GM18511 (cell line): ENCODE measurements at regions not wholly inside any gene's neighbourhood (a gene's known extent, or its start where the extent isn't known, plus 50 kb on each side); places are given as distances from the start of the nearest gene placed in this dataset.
A peak's percentile ranks its signal among the peaks of the same experiment; 100 is the strongest.

Experiments
- ATAC-seq: cut with Tn5 transposase; IDR thresholded peaks from one replicate; pipeline ENCODE4 v1.9.1; 2021; ENCODE audit warnings: mild to moderate bottlenecking, moderate library complexity; ENCODE audit not compliant: unreplicated experiment

- no peak for ATAC-seq
These were observed 50.7 kb upstream of the GPR157 start for GRCh38 chr1:9179463-9180110.

- ATAC-seq, result no peak
These were observed 51.4 kb upstream of the GPR157 start for GRCh38 chr1:9180111-9180819.

- peak; percentile 56 for ATAC-seq
These were observed 52.4 kb upstream of the GPR157 start for GRCh38 chr1:9181176-9181906.

- peak; percentile 56 for ATAC-seq
These were observed 52.4 kb upstream of the H6PD start for GRCh38 chr1:9181990-9182783.

DNA sequence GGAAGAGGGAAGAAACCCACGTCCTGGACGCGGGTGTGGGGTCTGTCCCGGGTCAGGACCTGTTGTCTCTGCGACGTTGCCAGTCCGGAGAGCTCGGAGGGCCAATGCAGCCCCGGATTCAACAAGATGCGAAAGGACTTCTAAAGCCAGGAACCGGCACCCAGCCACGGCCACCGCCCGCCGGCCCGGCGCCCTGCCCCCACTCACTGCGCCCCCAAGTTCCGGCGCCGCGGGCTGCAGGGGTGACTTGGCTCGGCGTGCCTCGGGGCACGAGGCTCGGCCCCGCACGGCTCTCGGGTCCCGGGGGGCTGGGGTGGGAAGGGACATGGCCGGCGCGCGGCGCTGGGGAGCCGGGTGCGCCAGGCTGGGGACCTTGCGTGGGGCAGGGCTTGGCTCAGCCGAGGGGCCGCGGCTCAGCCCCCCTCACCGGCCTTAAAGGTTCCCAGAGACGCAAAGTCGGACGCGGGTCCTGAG lies 51.8 kb upstream of the H6PD start:
- ATAC-seq, result no peak

GRCh38 chr1:9183441-9183840 lies 51.1 kb upstream of the H6PD start:
- no peak for ATAC-seq

- no peak for ATAC-seq
These were observed 50.7 kb upstream of the H6PD start for GRCh38 chr1:9183898-9184297.

GRCh38 chr1:9184749-9185148 lies 49.8 kb upstream of the H6PD start:
- no peak for ATAC-seq
